ENCODE measurements at regions not wholly inside any gene's neighbourhood (a gene's known extent, or its start where the extent isn't known, plus 50 kb on each side); places are given as distances from the start of the nearest gene placed in this dataset.

GRCh38 chr2:7427293-7428060 is 510.3 kb downstream of the RNF144A start:
- no peak overlapping the region for H3K4me3 Mint-ChIP-seq
- Histone ChIP-seq H3K9ac (ENCODE audit: extremely low read depth, insufficient read length, low read length) (no peak overlapping the region), H3K79me2 (ENCODE audit: insufficient read depth, low read length) (no peaks in the 10 kb centered on the region), H3K56ac (ENCODE audit: insufficient read length, low read depth, low read length) (no peak overlapping the region), H3K4me1 (ENCODE audit: insufficient read depth, low read length) (peaks cover 9% of the 10 kb centered on the region; the same call in 1 of the 2 replicates), H3T11ph (ENCODE audit: low read length) (no peak overlapping the region), H2BK12ac (ENCODE audit: insufficient read length, low read depth, low read length) (no peak overlapping the region), H3K4ac (ENCODE audit: low read depth, low read length) (no peak overlapping the region), H2AFZ (ENCODE audit: low read length) (no peak overlapping the region), H3K14ac (ENCODE audit: insufficient read depth, low read length) (no peak overlapping the region), H2BK15ac (ENCODE audit: low read depth, low read length) (no peak overlapping the region), H4K8ac (replicated peaks; ENCODE audit: insufficient read length, low read depth, low read length) (no peak overlapping the region), H4K20me1 (ENCODE audit: control insufficient read depth, insufficient read depth, insufficient read length) (peaks cover 3% of the 10 kb centered on the region), H3K23me2 (ENCODE audit: insufficient read length, low read depth, low read length, poor library complexity, severe bottlenecking) (no peaks in the 10 kb centered on the region), H3K23ac (ENCODE audit: insufficient read length, low read depth, low read length) (no peak overlapping the region), H3K18ac (ENCODE audit: insufficient read length, low read depth, low read length) (no peak overlapping the region), H3K4me2 (ENCODE audit: insufficient read depth, insufficient read length, low read length) (no peak overlapping the region), H3K27me3 (ENCODE audit: insufficient read depth, low read length) (no peaks in the 10 kb centered on the region), H3K79me1 (ENCODE audit: insufficient read depth, low read depth, low read length, poor library complexity, severe bottlenecking) (no peaks in the 10 kb centered on the region), H2BK20ac (ENCODE audit: low read depth, low read length, poor library complexity, severe bottlenecking) (no peak overlapping the region), H2AK5ac (ENCODE audit: insufficient read length, low read length) (no peak overlapping the region), H4K5ac (ENCODE audit: insufficient read length, low read depth, low read length) (no peak overlapping the region), H2BK5ac (ENCODE audit: insufficient read length, low read length) (no peak overlapping the region), H2BK120ac (ENCODE audit: low read depth, low read length, poor library complexity, severe bottlenecking) (no peak overlapping the region), H3K9me3 (ENCODE audit: control insufficient read depth, low read depth, low read length) (no peaks in the 10 kb centered on the region), H3K27ac (ENCODE audit: insufficient read length, low read depth, low read length) (no peak overlapping the region), H4K91ac (ENCODE audit: insufficient read length, low read depth, low read length) (no peak overlapping the region)
- TF ChIP-seq CTCF (conservative IDR thresholded peaks at IDR 0.05), result peak; percentile 83
- H3K27ac Mint-ChIP-seq, result no peak overlapping the region
- peaks cover 8% of the 10 kb centered on the region for H3K27me3 Mint-ChIP-seq (ENCODE audit: low read depth)
- peaks cover 0 to 6% (median 4%) of the 10 kb centered on the region in 3 experiments; a peak in 4 of 7 replicates for H3K36me3 Mint-ChIP-seq (ENCODE audit: insufficient read depth in 1 of 3, low read depth in 3 of 3)
- no CpG with 5 or more reads among the region's 8 CpGs for WGBS (ENCODE audit: extremely low coverage, insufficient read length, low lambda C conversion rate)
- peak; percentile 36 for DNase-seq
- peaks cover 0 to 1% of the 10 kb centered on the region in 2 experiments; a peak in 3 of 5 replicates for H3K9me3 Mint-ChIP-seq
- H3K4me1 Mint-ChIP-seq, result peaks cover 20 to 40% of the 10 kb centered on the region in 2 experiments

Data from H9 (cell line).